ENCODE measurements at regions not wholly inside any gene's neighbourhood (a gene's known extent, or its start where the extent isn't known, plus 50 kb on each side); places are given as distances from the start of the nearest gene placed in this dataset.

- intact Hi-C loops (cut with micrococcal nuclease; ENCODE audit: unreplicated experiment) (no loop called here), in situ Hi-C loops (cut with HindIII; ENCODE audit: extremely low pct_ligation_motif_present, low pct_unique_long_range_greater_than_20kb) (no loop called here)
- no peak overlapping the region for H3K4me2 ChIP-seq (ENCODE audit: low read depth, low read length)
- CTCF ChIA-PET (ENCODE audit: low intra/inter-chr PET ratio, low total read pairs), result no interaction called here
- H3K79me2 ChIP-seq (ENCODE audit: insufficient read depth, low read length), result no peaks in the 10 kb centered on the region
- 39% methylated on average over 5 of the region's 5 CpGs for WGBS (ENCODE audit: low lambda C conversion rate)
- H3K9ac ChIP-seq (ENCODE audit: insufficient read depth, low read depth, low read length), result no peak overlapping the region
- no peak for FAIRE-seq
- H3K27ac ChIP-seq (ENCODE audit: extremely low read length, insufficient read depth, low read length), result no peak overlapping the region
- no peak overlapping the region for H2AFZ ChIP-seq (ENCODE audit: low read length)
- H3K4me3 ChIP-seq (replicated peaks in 1 of 3; ENCODE audit: insufficient read depth in 1 of 3, low read depth in 2 of 3, low read length in 3 of 3), result no peak overlapping the region
- no peak for ATAC-seq
- no peaks in the 10 kb centered on the region for H3K36me3 ChIP-seq (replicated peaks in 1 of 2; ENCODE audit: control insufficient read depth in 1 of 2, insufficient read depth in 2 of 2, low read length in 2 of 2)
- TF ChIP-seq RARA (CRISPR knock-in tag; IDR thresholded peaks at IDR 0.05) (no peak), NFKBIZ (CRISPR knock-in tag; IDR thresholded peaks at IDR 0.05) (no peak), ETS1 (CRISPR knock-in tag; IDR thresholded peaks at IDR 0.05) (no peak), SRSF1 (optimal IDR thresholded peaks at IDR 0.05; ENCODE audit: low read depth, low read length) (no peak), KDM1A (CRISPR knock-in tag; IDR thresholded peaks at IDR 0.05) (no peak), NR0B2 (CRISPR knock-in tag; IDR thresholded peaks at IDR 0.05) (no peak), NCOA2 (CRISPR knock-in tag; IDR thresholded peaks at IDR 0.05) (no peak), STAT6 (CRISPR knock-in tag; IDR thresholded peaks at IDR 0.05; ENCODE audit: borderline replicate concordance) (no peak), ZSCAN9 (CRISPR knock-in tag; IDR thresholded peaks at IDR 0.05; ENCODE audit: borderline replicate concordance) (no peak), ZNF605 (CRISPR knock-in tag; IDR thresholded peaks at IDR 0.05) (no peak), NBN (conservative IDR thresholded peaks at IDR 0.05) (no peak), STAG1 (CRISPR knock-in tag; IDR thresholded peaks at IDR 0.05) (no peak), ZNF296 (CRISPR knock-in tag; conservative IDR thresholded peaks at IDR 0.05) (no peak), ZBTB3 (CRISPR knock-in tag; IDR thresholded peaks at IDR 0.05; ENCODE audit: borderline replicate concordance, low read depth) (no peak), ZNF281 (CRISPR knock-in tag; IDR thresholded peaks at IDR 0.05; ENCODE audit: borderline replicate concordance) (no peak), MTA1 (CRISPR knock-in tag; IDR thresholded peaks at IDR 0.05; ENCODE audit: borderline replicate concordance) (no peak)
- no peaks in the 10 kb centered on the region for H3K9me3 ChIP-seq (ENCODE audit: low read length)
- H3K4me1 ChIP-seq (ENCODE audit: insufficient read depth, low read length), result peaks cover 14% of the 10 kb centered on the region
- BruUV-seq (replicated peaks), result no TSS peak
- H3K27me3 ChIP-seq (ENCODE audit: control insufficient read depth in 1 of 2, insufficient read depth in 2 of 2, low read length in 2 of 2), result no peaks in the 10 kb centered on the region; a peak in 1 of 5 replicates
- POLR2A ChIA-PET, result no interaction called here
- H4K20me1 ChIP-seq (ENCODE audit: insufficient read depth, low read length), result no peaks in the 10 kb centered on the region
- DNase-seq (ENCODE audit: low spot score), result no peak
These were observed 152.8 kb upstream of the RIPOR2 start for GRCh38 chr6:25088513-25088912.
